GM12878 (cell line): ENCODE measurements at regions not wholly inside any gene's neighbourhood (a gene's known extent, or its start where the extent isn't known, plus 50 kb on each side); places are given as distances from the start of the nearest gene placed in this dataset.

Experiments
- ATAC-seq: fragments of 200-7000 bp; cut with Tn5 transposase; 3 replicates; pipeline ENCODE4 v1.9.1; 2020; ENCODE audit warnings: mild to moderate bottlenecking, moderate library complexity
- BruUV-seq: library from RNA; stranded (reverse); fragments of 400-500 nt; replicated peaks from 2 replicates; lab custom pipeline; 2021; lab: Mats Ljungman, UMichigan
- CTCF ChIA-PET: fragments of 300-600 bp; sonication (Branson Sonifier 250); formaldehyde crosslinking; extraction: SDS; loops from one replicate; lab custom pipeline; 2021; ENCODE audit warnings: inconsistent platforms; lab: Yijun Ruan, JAX
- POLR2A ChIA-PET: fragments of 350-600 bp; formaldehyde crosslinking; extraction: SDS; loops from one replicate; lab custom pipeline; 2021; ENCODE audit warnings: inconsistent platforms; lab: Charles Lee
- RAD21 ChIA-PET: fragments of 300-600 bp; sonication (Branson Sonifier 250); formaldehyde crosslinking; loops from one replicate; lab custom pipeline; 2023; ENCODE audit warnings: antibody characterized with exemption; ENCODE audit not compliant: unreplicated experiment; lab: Charles Lee
- SMC1A ChIA-PET: fragments of 300-600 bp; sonication (Branson Sonifier 250); formaldehyde crosslinking; loops from one replicate; lab custom pipeline; 2023; ENCODE audit not compliant: unreplicated experiment, uncharacterized antibody; lab: Charles Lee
- DNase-seq: peaks from one replicate; pipeline ENCODE4 v3.0.0-alpha.2; 2011; ENCODE audit warnings: low read depth, low spot score
- FAIRE-seq: peaks from 3 replicates; lab custom pipeline; 2011; peaks lifted over from hg19 to GRCh38; lab: Jason Lieb, UNC
- H2AFZ ChIP-seq: 2 replicates; pipeline ENCODE4 v1.6.0; 2011; ENCODE audit warnings: low read depth, low read length, control low read depth; ENCODE audit not compliant: control insufficient read depth
- H3K27ac ChIP-seq: 2 replicates; pipeline ENCODE4 v1.5.1; 2011; ENCODE audit warnings: control low read depth; ENCODE audit not compliant: control insufficient read depth, insufficient read depth
- H3K27me3 ChIP-seq, 2 experiments: replicated peaks in 1 of 2; 2 replicates each; pipeline versions ENCODE4 v1.6.0 to v1.6.1; 2011; ENCODE audit warnings: low read length in 1 of 2; ENCODE audit not compliant: control insufficient read depth in 2 of 2, insufficient read depth in 2 of 2
- H3K36me3 ChIP-seq, 2 experiments: 2 replicates each; pipeline ENCODE4 v1.5.1; 2011; ENCODE audit warnings: low read length in 1 of 2; ENCODE audit not compliant: control insufficient read depth in 2 of 2, insufficient read depth in 2 of 2
- H3K4me1 ChIP-seq: 2 replicates; pipeline ENCODE4 v1.6.1; 2011; ENCODE audit warnings: mild to moderate bottlenecking, low read length, moderate library complexity, mixed read lengths; ENCODE audit not compliant: control insufficient read depth, insufficient read depth
- H3K4me2 ChIP-seq: 2 replicates; pipeline ENCODE4 v1.6.0; 2011; ENCODE audit warnings: control low read depth; ENCODE audit not compliant: control insufficient read depth, insufficient read depth
- H3K4me3 ChIP-seq: fragments of 200-600 bp; sonication (generic); 2 replicates; pipeline ENCODE4 v1.5.1; 2016
- H3K79me2 ChIP-seq: 2 replicates; pipeline ENCODE4 v1.6.0; 2011; ENCODE audit warnings: low read length; ENCODE audit not compliant: control insufficient read depth, insufficient read depth
- H3K9ac ChIP-seq: 2 replicates; pipeline ENCODE4 v1.8.0; 2011; ENCODE audit warnings: low read length, control low read depth, mixed read lengths; ENCODE audit not compliant: control insufficient read depth, insufficient read depth
- H3K9me3 ChIP-seq: replicated peaks from 3 replicates; pipeline ENCODE4 v1.5.1; 2011; ENCODE audit warnings: mild to moderate bottlenecking, low read length; ENCODE audit not compliant: control insufficient read depth, insufficient read depth
- H4K20me1 ChIP-seq: 2 replicates; pipeline ENCODE4 v1.6.0; 2011; ENCODE audit not compliant: control insufficient read depth, insufficient read depth
- ATF3 ChIP-seq: IDR thresholded peaks from 2 replicates; pipeline ENCODE4 v1.6.1; 2011; ENCODE audit warnings: low read depth, mild to moderate bottlenecking, low read length, moderate library complexity, borderline replicate concordance; ENCODE audit errors: extremely low read depth
- KDM1A ChIP-seq: fragments of 200-600 bp; sonication (generic); IDR thresholded peaks from 2 replicates; pipeline ENCODE4 v1.6.1; 2016; ENCODE audit warnings: borderline replicate concordance
- NR2F1 ChIP-seq: fragments of 450-650 bp; conservative IDR thresholded peaks from 2 replicates; pipeline ENCODE4 v1.6.1; 2017; ENCODE audit warnings: mild to moderate bottlenecking
- PKNOX1 ChIP-seq: fragments of 450-650 bp; IDR thresholded peaks from 2 replicates; pipeline ENCODE4 v1.6.1; 2016; ENCODE audit warnings: mild to moderate bottlenecking
- RUNX3 ChIP-seq: IDR thresholded peaks from 2 replicates; pipeline ENCODE4 v1.6.1; 2012; ENCODE audit warnings: low read length, inconsistent platforms
- SIX5 ChIP-seq: IDR thresholded peaks from 2 replicates; pipeline ENCODE4 v1.6.1; 2011; ENCODE audit warnings: mild to moderate bottlenecking, low read depth, low read length, moderate library complexity; ENCODE audit not compliant: severe bottlenecking
- SREBF2 ChIP-seq: IDR thresholded peaks from 2 replicates; pipeline ENCODE4 v1.6.1; 2012; ENCODE audit warnings: mild to moderate bottlenecking, low read length
- TARDBP ChIP-seq: IDR thresholded peaks from 2 replicates; pipeline ENCODE4 v1.6.1; 2016; ENCODE audit warnings: borderline replicate concordance
- YBX1 ChIP-seq: fragments of 450-650 bp; IDR thresholded peaks from 2 replicates; pipeline ENCODE4 v1.6.1; 2016; ENCODE audit warnings: antibody characterized with exemption
- WGBS: methylation state at CpG from one replicate; pipeline ENCODE4 v1.1.6; 2016; ENCODE audit warnings: low lambda C conversion rate; ENCODE audit not compliant: insufficient replicate concordance, insufficient coverage; ENCODE audit errors: missing lambda C conversion rate; 5-methylcytosine and 5-hydroxymethylcytosine counted together
- in situ Hi-C: fragments of 300-500 bp; cut with MboI; formaldehyde crosslinking; loops from 9 replicates; pipeline ENCODE4 v1.14.3; 2018; ENCODE audit warnings: mixed read lengths
- intact Hi-C: fragments of 100-400 bp; cut with micrococcal nuclease; formaldehyde crosslinking; loops from one replicate; pipeline ENCODE4 v1.14.2; 2022; ENCODE audit not compliant: unreplicated experiment
- TF ChIP-seq, protein P1 (sequence below): fragments of 450-650 bp; IDR thresholded peaks from 2 replicates; pipeline ENCODE4 v1.6.1; 2017; ENCODE audit warnings: low read depth, mild to moderate bottlenecking, moderate library complexity

GRCh38 chr10:118845776-118846175, 91.0 kb upstream of the CACUL1 start:
- intact Hi-C loops = no loop called here
- no peak for TF ChIP-seq PKNOX1
- no peak for TF ChIP-seq RUNX3
- TF ChIP-seq SREBF2 = no peak
- TF ChIP-seq, protein P1, sequence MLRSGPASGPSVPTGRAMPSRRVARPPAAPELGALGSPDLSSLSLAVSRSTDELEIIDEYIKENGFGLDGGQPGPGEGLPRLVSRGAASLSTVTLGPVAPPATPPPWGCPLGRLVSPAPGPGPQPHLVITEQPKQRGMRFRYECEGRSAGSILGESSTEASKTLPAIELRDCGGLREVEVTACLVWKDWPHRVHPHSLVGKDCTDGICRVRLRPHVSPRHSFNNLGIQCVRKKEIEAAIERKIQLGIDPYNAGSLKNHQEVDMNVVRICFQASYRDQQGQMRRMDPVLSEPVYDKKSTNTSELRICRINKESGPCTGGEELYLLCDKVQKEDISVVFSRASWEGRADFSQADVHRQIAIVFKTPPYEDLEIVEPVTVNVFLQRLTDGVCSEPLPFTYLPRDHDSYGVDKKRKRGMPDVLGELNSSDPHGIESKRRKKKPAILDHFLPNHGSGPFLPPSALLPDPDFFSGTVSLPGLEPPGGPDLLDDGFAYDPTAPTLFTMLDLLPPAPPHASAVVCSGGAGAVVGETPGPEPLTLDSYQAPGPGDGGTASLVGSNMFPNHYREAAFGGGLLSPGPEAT = no peak
- no peak for TF ChIP-seq YBX1
- TF ChIP-seq TARDBP = no peak
- no peak for TF ChIP-seq ATF3
- no peak for TF ChIP-seq KDM1A
- no peak for TF ChIP-seq SIX5
- TF ChIP-seq NR2F1 = no peak
- TF ChIP-seq, all 136 proteins: peak for 0
- Histone ChIP-seq H3K4me1 (no peaks in the 10 kb centered on the region; the same call in 1 of the 2 replicates), H3K9ac (no peak overlapping the region), H3K79me2 (no peaks in the 10 kb centered on the region), H3K4me3 (no peak overlapping the region), H3K27me3 (no peaks in the 10 kb centered on the region), H3K9me3 (no peaks in the 10 kb centered on the region), H4K20me1 (no peaks in the 10 kb centered on the region), H3K4me2 (no peak overlapping the region), H2AFZ (no peak overlapping the region), H3K36me3 (no peaks in the 10 kb centered on the region), H3K27ac (no peak overlapping the region)
- ChIA-PET POLR2A (no interaction called here), CTCF (no interaction called here), RAD21 (no interaction called here), SMC1A (interaction anchor here (0.9 kb wide), 1 partner anchor 121 kb away, joined by 3 read pairs; no protein-coding TSS in a partner anchor)
- DNase-seq (no peak), ATAC-seq (no peak), FAIRE-seq (no peak)
- no TSS peak for BruUV-seq
- in situ Hi-C loops = no loop called here
- WGBS = 31% methylated on average over 2 of the region's 2 CpGs
